Vagina (tissue), 2 donors: ENCODE measurements at regions not wholly inside any gene's neighbourhood (a gene's known extent, or its start where the extent isn't known, plus 50 kb on each side); places are given as distances from the start of the nearest gene placed in this dataset.
"Not testable (repeated sequence)": the region's sequence is repeated elsewhere in the genome, so short reads cannot be mapped to it uniquely, and the experiment has no call there.

ENCODE experiments used
- DNase-seq, 2 donors: peaks; one replicate each; pipeline ENCODE4 v3.0.0-alpha.2; 2017; ENCODE audit errors: extremely low spot score in 2 of 2
- H3K27ac ChIP-seq: fragments of 200-600 bp; sonication (generic); one replicate; pipeline ENCODE4 v1.5.1; 2019
- H3K27me3 ChIP-seq: fragments of 200-600 bp; sonication (generic); one replicate; pipeline ENCODE4 v1.5.1; 2019
- H3K36me3 ChIP-seq, 2 donors: fragments of 200-600 bp; sonication (generic); one replicate each; pipeline ENCODE4 v1.5.1; 2017 to 2019
- H3K4me1 ChIP-seq: fragments of 200-600 bp; sonication (generic); one replicate; pipeline ENCODE4 v1.5.1; 2019
- H3K4me3 ChIP-seq, 2 donors: fragments of 200-600 bp; sonication (generic); 1 replicate in 1 of 2; 2 replicates in 1 of 2; pipeline ENCODE4 v1.5.1; 2016 to 2019
- H3K9me3 ChIP-seq: fragments of 200-600 bp; sonication (generic); one replicate; pipeline ENCODE4 v1.5.1; 2019
- POLR2A ChIP-seq, 2 donors: fragments of 450-650 bp; IDR thresholded peaks; one replicate each; pipeline ENCODE4 v1.6.1; 2017; ENCODE audit warnings: antibody characterized with exemption in 2 of 2, mild to moderate bottlenecking in 2 of 2, moderate library complexity in 2 of 2
- POLR2AphosphoS5 ChIP-seq, 2 donors: sonication (generic); formaldehyde crosslinking; IDR thresholded peaks; one replicate each; pipeline ENCODE4 v1.9.0; 2017; ENCODE audit warnings: antibody characterized with exemption in 2 of 2, mild to moderate bottlenecking in 2 of 2, low read depth in 1 of 2; ENCODE audit not compliant: insufficient read depth in 1 of 2
- intact Hi-C: fragments of 100-400 bp; cut with DNase I; formaldehyde crosslinking; loops from one replicate; pipeline ENCODE4 v1.15.1; 2023
- TF ChIP-seq, protein P1 (sequence below), 3 experiments: fragments of 450-650 bp in 2 of 3; fragments of 200-600 bp in 1 of 3; sonication (generic) in 1 of 3; IDR thresholded peaks; one replicate each; pipeline ENCODE4 v1.5.1; 2017 to 2019; ENCODE audit warnings: antibody characterized with exemption in 3 of 3, mild to moderate bottlenecking in 2 of 3, moderate library complexity in 2 of 3

DNA sequence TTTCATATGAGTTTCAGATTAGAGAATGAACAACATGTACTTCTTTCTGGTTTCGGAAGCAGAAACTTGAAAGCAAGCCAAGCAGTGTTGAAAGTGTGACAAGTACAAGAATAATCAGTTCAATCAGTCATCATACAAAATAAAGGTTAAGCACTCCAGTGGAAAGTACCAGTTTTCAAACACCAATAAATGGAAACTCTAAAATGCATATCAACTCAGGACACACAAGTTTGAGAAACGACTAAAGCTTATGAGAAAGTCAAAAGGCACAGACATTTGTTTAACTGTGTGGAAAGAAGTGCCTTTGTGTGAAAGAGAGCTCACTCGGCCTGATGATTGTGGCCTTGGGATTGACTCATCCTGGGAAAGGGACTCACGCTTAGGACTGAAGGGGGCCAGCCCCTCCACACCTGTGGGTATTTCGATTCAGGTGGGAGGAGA is 60.6 kb upstream of the AKR1C1 start:
- TF ChIP-seq, protein P1, sequence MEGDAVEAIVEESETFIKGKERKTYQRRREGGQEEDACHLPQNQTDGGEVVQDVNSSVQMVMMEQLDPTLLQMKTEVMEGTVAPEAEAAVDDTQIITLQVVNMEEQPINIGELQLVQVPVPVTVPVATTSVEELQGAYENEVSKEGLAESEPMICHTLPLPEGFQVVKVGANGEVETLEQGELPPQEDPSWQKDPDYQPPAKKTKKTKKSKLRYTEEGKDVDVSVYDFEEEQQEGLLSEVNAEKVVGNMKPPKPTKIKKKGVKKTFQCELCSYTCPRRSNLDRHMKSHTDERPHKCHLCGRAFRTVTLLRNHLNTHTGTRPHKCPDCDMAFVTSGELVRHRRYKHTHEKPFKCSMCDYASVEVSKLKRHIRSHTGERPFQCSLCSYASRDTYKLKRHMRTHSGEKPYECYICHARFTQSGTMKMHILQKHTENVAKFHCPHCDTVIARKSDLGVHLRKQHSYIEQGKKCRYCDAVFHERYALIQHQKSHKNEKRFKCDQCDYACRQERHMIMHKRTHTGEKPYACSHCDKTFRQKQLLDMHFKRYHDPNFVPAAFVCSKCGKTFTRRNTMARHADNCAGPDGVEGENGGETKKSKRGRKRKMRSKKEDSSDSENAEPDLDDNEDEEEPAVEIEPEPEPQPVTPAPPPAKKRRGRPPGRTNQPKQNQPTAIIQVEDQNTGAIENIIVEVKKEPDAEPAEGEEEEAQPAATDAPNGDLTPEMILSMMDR (IDR thresholded peaks at IDR 0.05) = no peak
- peak in 1 of 2 donors; percentile 70 for TF ChIP-seq POLR2AphosphoS5 (IDR thresholded peaks at IDR 0.05; ENCODE audit: insufficient read depth in 1 of 2, low read depth in 1 of 2)
- Histone ChIP-seq H3K9me3 (no peaks in the 10 kb centered on the region), H3K27me3 (no peaks in the 10 kb centered on the region), H3K4me1 (peaks cover 10% of the 10 kb centered on the region), H3K27ac (no peak overlapping the region), H3K36me3 (no peaks in the 10 kb centered on the region), H3K4me3 (no peak overlapping the region)
- intact Hi-C loops = no loop called here
- no peak for DNase-seq

DNA sequence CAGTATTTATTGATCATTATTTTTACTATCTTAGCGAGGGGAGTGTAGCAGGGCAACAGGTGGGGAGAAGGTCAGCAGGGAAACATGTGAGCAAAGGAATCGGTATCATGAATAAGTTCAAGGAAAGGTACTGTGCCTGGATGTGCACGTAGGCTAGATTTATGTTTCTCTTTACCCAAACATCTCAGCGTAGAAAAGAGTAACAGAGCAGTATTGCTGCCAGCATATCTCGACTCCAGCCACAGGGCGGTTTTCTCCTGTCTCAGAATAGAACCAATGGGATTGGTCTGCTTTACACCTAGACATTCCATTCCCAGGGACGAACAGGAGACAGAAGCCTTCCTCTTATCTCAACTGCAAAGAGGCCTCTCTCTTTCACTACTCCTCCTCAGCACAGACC is 60.1 kb upstream of the AKR1C1 start:
- H3K27ac ChIP-seq, intact Hi-C loops: not testable (repeated sequence)

DNA sequence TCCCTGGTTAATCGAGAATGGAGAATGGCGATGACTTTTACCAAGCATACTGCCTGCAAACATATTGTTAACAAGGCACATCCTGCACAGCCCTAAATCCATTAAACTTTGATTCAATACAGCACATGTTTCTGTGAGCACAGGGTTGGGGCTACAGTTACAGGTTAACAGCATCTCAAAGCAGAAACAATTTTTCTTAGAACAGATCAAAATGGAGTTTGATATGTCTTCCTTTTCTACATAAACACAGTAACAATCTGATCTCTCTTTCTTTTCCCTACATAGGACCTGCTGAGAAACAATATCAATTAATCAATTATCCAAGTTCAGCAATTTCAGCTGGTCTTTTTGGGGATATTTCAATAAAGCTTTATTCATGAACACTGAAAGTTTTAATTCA is 59.5 kb upstream of the AKR1C1 start:
- H3K27ac ChIP-seq, intact Hi-C loops, H3K9me3 ChIP-seq: not testable (repeated sequence)

More for the DNA sequence above, 60.1 kb upstream of the AKR1C1 start:
- not testable (repeated sequence) for DNase-seq, H3K27me3 ChIP-seq, H3K36me3 ChIP-seq, H3K4me3 ChIP-seq, H3K9me3 ChIP-seq
- H3K4me1 ChIP-seq = peaks cover 10% of the 10 kb centered on the region

DNA sequence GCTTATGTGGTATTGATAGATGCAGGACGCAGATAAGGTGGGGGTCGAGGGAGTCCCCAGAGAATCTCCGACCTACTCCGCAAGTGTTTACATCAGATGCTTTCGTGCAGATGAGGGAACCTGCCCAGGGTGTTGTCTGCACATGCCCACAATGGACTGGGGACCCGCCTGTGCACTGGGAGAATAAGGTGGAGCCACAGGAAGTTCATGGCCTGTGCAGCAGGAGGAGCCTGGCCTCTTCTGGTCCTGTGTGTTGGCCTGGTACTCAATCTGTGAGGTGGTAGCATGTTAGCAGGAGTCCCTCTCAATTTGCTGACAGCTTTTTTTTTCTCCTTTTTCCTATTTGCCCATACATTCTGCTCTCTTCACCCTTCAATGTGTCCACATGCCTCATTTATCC is 54.1 kb upstream of the AKR1C1 start:
- TF ChIP-seq, protein P1 (IDR thresholded peaks at IDR 0.05) = no peak
- TF ChIP-seq POLR2AphosphoS5 (IDR thresholded peaks at IDR 0.05; ENCODE audit: insufficient read depth in 1 of 2, low read depth in 1 of 2) = no peak
- TF ChIP-seq POLR2A (IDR thresholded peaks at IDR 0.05) = no peak
- no peak for DNase-seq
- H3K36me3 ChIP-seq = no peaks in the 10 kb centered on the region
- H3K4me3 ChIP-seq = no peak overlapping the region
- no peak overlapping the region for H3K27ac ChIP-seq
- H3K9me3 ChIP-seq = no peaks in the 10 kb centered on the region
- intact Hi-C loops = no loop called here
- H3K27me3 ChIP-seq = no peaks in the 10 kb centered on the region
- no peaks in the 10 kb centered on the region for H3K4me1 ChIP-seq

More for the DNA sequence above, 59.5 kb upstream of the AKR1C1 start:
- H3K4me1 ChIP-seq = peaks cover 10% of the 10 kb centered on the region
- not testable (repeated sequence) for H3K27me3 ChIP-seq, DNase-seq, H3K36me3 ChIP-seq, H3K4me3 ChIP-seq
